ENCODE measurements at regions not wholly inside any gene's neighbourhood (a gene's known extent, or its start where the extent isn't known, plus 50 kb on each side); places are given as distances from the start of the nearest gene placed in this dataset.

GRCh38 chr6:169985121-169986015 lies 233.9 kb downstream of the ERMARD start:
- DNase-seq (ENCODE audit: low read depth, low spot score), result no peak
- H3K9ac ChIP-seq (ENCODE audit: insufficient read length, low read depth), result no peak overlapping the region
- H3K36me3 ChIP-seq (ENCODE audit: insufficient read depth, insufficient read length, low read length), result no peaks in the 10 kb centered on the region
- TF ChIP-seq SUZ12 (IDR thresholded peaks at IDR 0.05; ENCODE audit: extremely low read depth, insufficient read depth, insufficient read length) (no peak), ZNF274 (IDR thresholded peaks at IDR 0.05; ENCODE audit: low read depth, low read length) (no peak)
- H3K4me3 ChIP-seq (ENCODE audit: insufficient read length, low read depth), result no peak overlapping the region
- H3K9me3 ChIP-seq (ENCODE audit: insufficient read depth, low read length), result no peaks in the 10 kb centered on the region
- H3K4me1 ChIP-seq (ENCODE audit: insufficient read depth, insufficient read length), result no peaks in the 10 kb centered on the region
- H3K27me3 ChIP-seq (ENCODE audit: insufficient read depth, insufficient read length), result no peaks in the 10 kb centered on the region

GRCh38 chr6:169984181-169985120 lies 233.0 kb downstream of the ERMARD start:
- Histone ChIP-seq H3K36me3 (ENCODE audit: insufficient read depth, insufficient read length, low read length) (no peaks in the 10 kb centered on the region), H3K4me1 (ENCODE audit: insufficient read depth, insufficient read length) (no peaks in the 10 kb centered on the region), H3K4me3 (ENCODE audit: insufficient read length, low read depth) (no peak overlapping the region), H3K9me3 (ENCODE audit: insufficient read depth, low read length) (no peaks in the 10 kb centered on the region), H3K9ac (ENCODE audit: insufficient read length, low read depth) (no peak overlapping the region), H3K27me3 (ENCODE audit: insufficient read depth, insufficient read length) (no peaks in the 10 kb centered on the region)
- no peak for TF ChIP-seq YY1 (IDR thresholded peaks at IDR 0.05; ENCODE audit: insufficient read depth, insufficient read length)
- no peak for TF ChIP-seq ZNF274 (IDR thresholded peaks at IDR 0.05; ENCODE audit: low read depth, low read length)
- no peak for TF ChIP-seq SUZ12 (IDR thresholded peaks at IDR 0.05; ENCODE audit: extremely low read depth, insufficient read depth, insufficient read length)
- no peak for DNase-seq (ENCODE audit: low read depth, low spot score)

- Histone ChIP-seq H3K36me3 (ENCODE audit: insufficient read depth, insufficient read length, low read length) (no peaks in the 10 kb centered on the region), H3K9ac (ENCODE audit: insufficient read length, low read depth) (no peak overlapping the region), H3K9me3 (ENCODE audit: insufficient read depth, low read length) (no peaks in the 10 kb centered on the region), H3K27me3 (ENCODE audit: insufficient read depth, insufficient read length) (no peaks in the 10 kb centered on the region), H3K4me3 (ENCODE audit: insufficient read length, low read depth) (no peak overlapping the region), H3K4me1 (ENCODE audit: insufficient read depth, insufficient read length) (no peaks in the 10 kb centered on the region)
- TF ChIP-seq SUZ12 (IDR thresholded peaks at IDR 0.05; ENCODE audit: extremely low read depth, insufficient read depth, insufficient read length) (no peak), YY1 (IDR thresholded peaks at IDR 0.05; ENCODE audit: insufficient read depth, insufficient read length) (no peak), ZNF274 (IDR thresholded peaks at IDR 0.05; ENCODE audit: low read depth, low read length) (no peak)
- DNase-seq (ENCODE audit: low read depth, low spot score), result no peak
These were observed 232.2 kb downstream of the ERMARD start for GRCh38 chr6:169983651-169984050.

- H3K27me3 ChIP-seq (ENCODE audit: insufficient read depth, insufficient read length), result no peaks in the 10 kb centered on the region
- H3K9ac ChIP-seq (ENCODE audit: insufficient read length, low read depth), result no peak overlapping the region
- H3K36me3 ChIP-seq (ENCODE audit: insufficient read depth, insufficient read length, low read length), result no peaks in the 10 kb centered on the region
- no peak overlapping the region for H3K4me3 ChIP-seq (ENCODE audit: insufficient read length, low read depth)
- TF ChIP-seq SUZ12 (IDR thresholded peaks at IDR 0.05; ENCODE audit: extremely low read depth, insufficient read depth, insufficient read length), result no peak
- no peak for TF ChIP-seq ZNF274 (IDR thresholded peaks at IDR 0.05; ENCODE audit: low read depth, low read length)
- TF ChIP-seq YY1 (IDR thresholded peaks at IDR 0.05; ENCODE audit: insufficient read depth, insufficient read length), result no peak
- H3K9me3 ChIP-seq (ENCODE audit: insufficient read depth, low read length), result no peaks in the 10 kb centered on the region
- DNase-seq (ENCODE audit: low read depth, low spot score), result no peak
- H3K4me1 ChIP-seq (ENCODE audit: insufficient read depth, insufficient read length), result no peaks in the 10 kb centered on the region
These were observed 231.3 kb downstream of the ERMARD start for GRCh38 chr6:169982461-169983386.

- Histone ChIP-seq H3K27me3 (ENCODE audit: insufficient read depth, insufficient read length) (no peaks in the 10 kb centered on the region), H3K9me3 (ENCODE audit: insufficient read depth, low read length) (no peaks in the 10 kb centered on the region), H3K4me1 (ENCODE audit: insufficient read depth, insufficient read length) (no peaks in the 10 kb centered on the region), H3K4me3 (ENCODE audit: insufficient read length, low read depth) (no peak overlapping the region), H3K36me3 (ENCODE audit: insufficient read depth, insufficient read length, low read length) (no peaks in the 10 kb centered on the region), H3K9ac (ENCODE audit: insufficient read length, low read depth) (no peak overlapping the region)
- TF ChIP-seq SUZ12 (IDR thresholded peaks at IDR 0.05; ENCODE audit: extremely low read depth, insufficient read depth, insufficient read length) (no peak), ZNF274 (IDR thresholded peaks at IDR 0.05; ENCODE audit: low read depth, low read length) (no peak), YY1 (IDR thresholded peaks at IDR 0.05; ENCODE audit: insufficient read depth, insufficient read length) (no peak)
- no peak for DNase-seq (ENCODE audit: low read depth, low spot score)
These were observed 230.5 kb downstream of the ERMARD start for GRCh38 chr6:169981969-169982368.

- H3K4me1 ChIP-seq (ENCODE audit: insufficient read depth, insufficient read length), result no peaks in the 10 kb centered on the region
- DNase-seq (ENCODE audit: low read depth, low spot score), result no peak
- H3K9me3 ChIP-seq (ENCODE audit: insufficient read depth, low read length), result no peaks in the 10 kb centered on the region
- H3K27me3 ChIP-seq (ENCODE audit: insufficient read depth, insufficient read length), result no peaks in the 10 kb centered on the region
- H3K36me3 ChIP-seq (ENCODE audit: insufficient read depth, insufficient read length, low read length), result no peaks in the 10 kb centered on the region
- TF ChIP-seq SUZ12 (IDR thresholded peaks at IDR 0.05; ENCODE audit: extremely low read depth, insufficient read depth, insufficient read length) (no peak), ZNF274 (IDR thresholded peaks at IDR 0.05; ENCODE audit: low read depth, low read length) (no peak)
- no peak overlapping the region for H3K9ac ChIP-seq (ENCODE audit: insufficient read length, low read depth)
- H3K4me3 ChIP-seq (ENCODE audit: insufficient read length, low read depth), result no peak overlapping the region
These were observed 230.1 kb downstream of the ERMARD start for GRCh38 chr6:169981568-169981967.

All from NT2/D1 (cell line).